SK-N-SH treated with all-trans-retinoic acid at 6 μM for 48 hours (cell line): ENCODE measurements at regions not wholly inside any gene's neighbourhood (a gene's known extent, or its start where the extent isn't known, plus 50 kb on each side); places are given as distances from the start of the nearest gene placed in this dataset.

ENCODE experiments used
- ARNTL ChIP-seq: fragments of 450-650 bp; formaldehyde crosslinking; IDR thresholded peaks from 2 replicates; pipeline ENCODE4 v1.5.0; 2020; ENCODE audit warnings: low read depth, mild to moderate bottlenecking, moderate library complexity, borderline replicate concordance
- ISL1 ChIP-seq: fragments of 250-450 bp; sonication (Bioruptor Pico); IDR thresholded peaks from 2 replicates; pipeline ENCODE4 v2.1.2; 2022; ENCODE audit warnings: mild to moderate bottlenecking, moderate library complexity
- RARB ChIP-seq: fragments of 250-450 bp; sonication (Bioruptor Pico); IDR thresholded peaks from 2 replicates; pipeline ENCODE4 v1.8.0; 2021; ENCODE audit warnings: mild to moderate bottlenecking, moderate library complexity
- SNAI2 ChIP-seq: fragments of 250-450 bp; sonication (Bioruptor Pico); IDR thresholded peaks from 2 replicates; pipeline ENCODE4 v1.5.0; 2020; ENCODE audit warnings: mild to moderate bottlenecking, moderate library complexity
- ZC3H10 ChIP-seq: fragments of 250-450 bp; sonication (Bioruptor Pico); IDR thresholded peaks from 2 replicates; pipeline ENCODE4 v1.5.1; 2021; ENCODE audit warnings: mild to moderate bottlenecking, moderate library complexity
- ZFP3 ChIP-seq: fragments of 250-450 bp; sonication (Bioruptor Pico); IDR thresholded peaks from 2 replicates; pipeline ENCODE4 v1.5.0; 2020; ENCODE audit warnings: mild to moderate bottlenecking, moderate library complexity
- ZFP30 ChIP-seq: fragments of 450-650 bp; formaldehyde crosslinking; IDR thresholded peaks from 2 replicates; pipeline ENCODE4 v1.5.0; 2022; ENCODE audit warnings: mild to moderate bottlenecking, moderate library complexity
- ZNF8 ChIP-seq: fragments of 450-650 bp; formaldehyde crosslinking; IDR thresholded peaks from 2 replicates; pipeline ENCODE4 v1.5.0; 2020; ENCODE audit warnings: mild to moderate bottlenecking, moderate library complexity
- TF ChIP-seq, protein P1 (sequence below): fragments of 250-450 bp; sonication (Bioruptor Pico); IDR thresholded peaks from 2 replicates; pipeline ENCODE4 v1.8.0; 2020; ENCODE audit warnings: mild to moderate bottlenecking, moderate library complexity, borderline replicate concordance
- TF ChIP-seq, protein P2 (sequence below): fragments of 250-450 bp; sonication (Bioruptor Pico); IDR thresholded peaks from 2 replicates; pipeline ENCODE4 v1.8.0; 2021; ENCODE audit warnings: low read depth, mild to moderate bottlenecking, moderate library complexity, borderline replicate concordance

DNA sequence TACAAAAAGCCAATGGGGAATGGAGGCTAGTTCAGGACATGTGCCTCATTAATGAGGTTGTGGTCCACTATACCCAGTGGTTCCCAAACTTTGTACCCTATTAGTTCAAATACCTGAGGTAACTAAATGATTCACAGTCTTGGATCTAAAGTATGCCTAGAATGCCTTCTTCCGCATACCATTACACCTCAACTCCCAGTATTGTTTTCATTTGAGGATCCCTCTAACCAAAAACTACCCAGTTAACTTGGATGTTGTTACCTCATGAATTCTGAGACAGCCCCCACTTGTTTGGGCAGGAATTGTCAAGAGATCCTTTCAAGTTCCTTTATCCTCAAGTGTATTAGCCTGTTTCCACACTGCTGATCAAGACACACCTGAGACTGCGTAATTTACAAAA is 439.2 kb downstream of the PCDH10 start:
- TF ChIP-seq ISL1 (CRISPR knock-in tag) (no peak), SNAI2 (no peak), RARB (no peak), ARNTL (CRISPR knock-in tag) (no peak), ZNF8 (no peak), ZFP30 (CRISPR knock-in tag) (no peak), ZFP3 (CRISPR knock-in tag) (no peak), ZC3H10 (CRISPR knock-in tag) (no peak)
- TF ChIP-seq, protein P1, sequence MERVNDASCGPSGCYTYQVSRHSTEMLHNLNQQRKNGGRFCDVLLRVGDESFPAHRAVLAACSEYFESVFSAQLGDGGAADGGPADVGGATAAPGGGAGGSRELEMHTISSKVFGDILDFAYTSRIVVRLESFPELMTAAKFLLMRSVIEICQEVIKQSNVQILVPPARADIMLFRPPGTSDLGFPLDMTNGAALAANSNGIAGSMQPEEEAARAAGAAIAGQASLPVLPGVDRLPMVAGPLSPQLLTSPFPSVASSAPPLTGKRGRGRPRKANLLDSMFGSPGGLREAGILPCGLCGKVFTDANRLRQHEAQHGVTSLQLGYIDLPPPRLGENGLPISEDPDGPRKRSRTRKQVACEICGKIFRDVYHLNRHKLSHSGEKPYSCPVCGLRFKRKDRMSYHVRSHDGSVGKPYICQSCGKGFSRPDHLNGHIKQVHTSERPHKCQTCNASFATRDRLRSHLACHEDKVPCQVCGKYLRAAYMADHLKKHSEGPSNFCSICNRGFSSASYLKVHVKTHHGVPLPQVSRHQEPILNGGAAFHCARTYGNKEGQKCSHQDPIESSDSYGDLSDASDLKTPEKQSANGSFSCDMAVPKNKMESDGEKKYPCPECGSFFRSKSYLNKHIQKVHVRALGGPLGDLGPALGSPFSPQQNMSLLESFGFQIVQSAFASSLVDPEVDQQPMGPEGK (CRISPR knock-in tag): no peak
- TF ChIP-seq, protein P2, sequence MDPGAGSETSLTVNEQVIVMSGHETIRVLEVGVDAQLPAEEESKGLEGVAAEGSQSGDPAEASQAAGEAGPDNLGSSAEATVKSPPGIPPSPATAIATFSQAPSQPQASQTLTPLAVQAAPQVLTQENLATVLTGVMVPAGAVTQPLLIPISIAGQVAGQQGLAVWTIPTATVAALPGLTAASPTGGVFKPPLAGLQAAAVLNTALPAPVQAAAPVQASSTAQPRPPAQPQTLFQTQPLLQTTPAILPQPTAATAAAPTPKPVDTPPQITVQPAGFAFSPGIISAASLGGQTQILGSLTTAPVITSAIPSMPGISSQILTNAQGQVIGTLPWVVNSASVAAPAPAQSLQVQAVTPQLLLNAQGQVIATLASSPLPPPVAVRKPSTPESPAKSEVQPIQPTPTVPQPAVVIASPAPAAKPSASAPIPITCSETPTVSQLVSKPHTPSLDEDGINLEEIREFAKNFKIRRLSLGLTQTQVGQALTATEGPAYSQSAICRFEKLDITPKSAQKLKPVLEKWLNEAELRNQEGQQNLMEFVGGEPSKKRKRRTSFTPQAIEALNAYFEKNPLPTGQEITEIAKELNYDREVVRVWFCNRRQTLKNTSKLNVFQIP (CRISPR knock-in tag): no peak
